GM08714 (cell line): ENCODE measurements at regions not wholly inside any gene's neighbourhood (a gene's known extent, or its start where the extent isn't known, plus 50 kb on each side); places are given as distances from the start of the nearest gene placed in this dataset.

Experiments used
- H3K4me3 ChIP-seq: fragments of 200-500 bp; sonication (Bioruptor generic); 2 replicates; pipeline ENCODE4 v1.5.1; 2014; ENCODE audit warnings: mild to moderate bottlenecking, low read length, inconsistent platforms
- ZNF274 ChIP-seq: IDR thresholded peaks from 2 replicates; pipeline ENCODE4 v1.6.1; 2012; ENCODE audit warnings: mild to moderate bottlenecking, low read depth, low read length

GRCh38 chr2:59314031-59314766 is 1073.1 kb upstream of the FANCL start:
- no peak overlapping the region for H3K4me3 ChIP-seq
- no peak for TF ChIP-seq ZNF274

GRCh38 chr2:59312967-59313940 is 1072.1 kb upstream of the FANCL start:
- no peak overlapping the region for H3K4me3 ChIP-seq
- TF ChIP-seq ZNF274, result no peak

GRCh38 chr2:59312029-59312428 is 1070.9 kb upstream of the FANCL start:
- no peak overlapping the region for H3K4me3 ChIP-seq
- no peak for TF ChIP-seq ZNF274

DNA sequence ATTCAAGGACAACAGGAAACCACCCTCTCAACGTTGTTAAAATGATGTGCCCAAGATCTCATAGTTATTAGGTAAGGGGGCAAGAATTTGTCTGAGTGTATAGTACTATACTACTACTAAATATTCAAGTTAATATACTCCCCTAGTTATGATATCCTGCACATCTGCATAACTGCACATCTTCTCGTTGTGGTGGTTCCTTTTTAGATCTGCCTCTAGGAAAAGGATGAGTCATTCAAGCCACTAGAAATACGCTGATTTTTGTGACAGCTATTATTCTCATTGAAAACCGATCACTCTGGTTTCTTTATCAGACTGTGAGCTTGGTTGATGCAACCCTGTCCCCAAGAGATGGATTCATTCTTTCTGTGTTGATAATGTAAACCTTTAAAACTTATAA is 1067.0 kb upstream of the FANCL start:
- no peak overlapping the region for H3K4me3 ChIP-seq
- no peak for TF ChIP-seq ZNF274

- H3K4me3 ChIP-seq, result no peak overlapping the region
- TF ChIP-seq ZNF274, result no peak
Measured at GRCh38 chr2:59307196-59307595, 1066.1 kb upstream of the FANCL start.

DNA sequence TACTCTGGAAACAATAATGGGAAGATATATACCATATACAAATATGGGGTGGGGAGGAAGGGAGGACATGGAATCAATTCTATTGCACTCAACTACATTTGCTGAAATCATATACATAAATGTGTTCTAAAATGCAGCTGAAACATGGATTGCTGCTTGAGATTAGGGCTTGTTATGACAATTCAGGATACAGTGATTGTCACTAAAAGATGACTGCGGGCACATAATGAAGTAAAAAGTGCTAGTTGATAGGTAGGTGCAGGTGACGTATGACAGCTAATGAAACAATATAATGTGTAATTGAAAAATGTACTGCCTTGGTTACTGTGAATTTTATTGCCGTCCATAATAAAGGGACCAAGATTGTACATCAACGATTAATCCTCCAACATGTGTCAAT is 1062.1 kb upstream of the FANCL start:
- no peak for TF ChIP-seq ZNF274

DNA sequence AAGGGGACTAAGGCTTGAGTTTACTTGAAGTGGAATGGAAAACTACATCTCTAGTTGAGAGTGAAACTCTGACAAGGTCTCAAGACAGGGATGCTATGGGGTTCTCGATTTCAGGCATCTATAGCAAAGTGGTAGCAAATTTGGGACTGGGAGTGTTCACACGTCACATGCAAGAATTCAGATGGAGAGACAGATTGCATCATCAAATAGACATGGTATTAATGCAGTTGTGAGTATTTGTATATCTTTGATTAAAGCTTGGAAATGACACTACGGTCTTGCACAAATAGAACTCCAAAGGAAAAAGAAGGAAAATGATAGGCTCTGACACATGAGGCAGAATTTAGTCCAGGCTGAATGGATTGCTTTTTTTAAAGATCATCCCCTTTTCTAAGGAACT is 1061.6 kb upstream of the FANCL start:
- H3K4me3 ChIP-seq, result no peak overlapping the region
- no peak for TF ChIP-seq ZNF274

More for the DNA sequence above, 1062.1 kb upstream of the FANCL start:
- no peak overlapping the region for H3K4me3 ChIP-seq

- TF ChIP-seq ZNF274, result no peak
- H3K4me3 ChIP-seq, result no peak overlapping the region
Measured at GRCh38 chr2:59301466-59302402, 1060.6 kb upstream of the FANCL start.

- no peak overlapping the region for H3K4me3 ChIP-seq
- TF ChIP-seq ZNF274, result no peak
Measured at GRCh38 chr2:59297816-59298215, 1056.7 kb upstream of the FANCL start.

- no peak for TF ChIP-seq ZNF274
- no peak overlapping the region for H3K4me3 ChIP-seq
Measured at GRCh38 chr2:59296279-59296678, 1055.2 kb upstream of the FANCL start.

DNA sequence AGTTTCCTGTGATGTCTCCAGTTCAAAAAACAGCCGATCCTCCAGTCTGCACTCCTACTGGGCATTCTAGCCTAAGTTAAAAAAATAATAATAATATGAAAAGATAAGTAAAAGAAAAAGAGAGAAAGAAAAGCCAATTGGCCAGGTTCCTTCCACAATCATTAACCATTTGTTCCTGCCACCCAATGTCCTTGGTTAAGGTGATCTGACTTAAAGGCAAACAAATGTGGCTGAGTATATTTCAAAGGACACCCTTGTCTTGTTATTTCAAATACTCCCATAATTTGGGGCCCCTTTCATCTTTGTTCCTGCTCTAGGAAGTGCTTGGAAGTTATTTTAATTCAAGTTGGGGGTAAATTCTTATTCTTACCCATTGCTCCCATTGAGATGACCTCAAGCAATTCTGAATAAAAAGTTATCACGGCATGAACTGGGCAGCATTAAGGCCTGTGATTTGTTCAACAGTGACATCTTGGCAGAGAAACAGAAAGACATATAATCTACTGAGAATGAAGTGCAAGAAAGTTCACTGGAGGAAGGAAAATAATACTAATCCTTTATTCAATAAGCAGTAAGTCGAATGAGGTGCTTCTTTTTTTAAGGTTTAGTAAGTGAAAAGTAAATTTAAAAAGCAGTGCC is 1054.5 kb upstream of the FANCL start:
- no peak overlapping the region for H3K4me3 ChIP-seq
- TF ChIP-seq ZNF274, result no peak

DNA sequence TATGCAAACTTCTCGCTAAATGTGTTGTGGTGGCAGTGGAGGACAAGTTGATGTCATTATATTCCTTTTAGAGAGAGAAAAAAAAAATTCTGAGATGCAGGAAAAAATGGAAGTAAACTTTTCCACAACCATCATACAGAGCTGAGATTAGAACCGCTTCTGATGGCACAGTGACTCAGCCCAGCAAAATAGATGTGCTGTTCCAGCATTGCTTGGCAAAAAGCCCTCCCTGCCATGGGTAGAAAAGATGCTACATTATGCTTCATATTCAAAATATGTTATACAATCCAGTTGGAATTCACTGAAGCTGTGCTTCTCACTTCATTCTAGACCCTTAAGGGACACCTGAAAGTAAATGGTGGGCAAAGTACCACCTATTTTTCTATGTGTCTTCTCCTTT is 1047.6 kb upstream of the FANCL start:
- H3K4me3 ChIP-seq, result no peak overlapping the region
- no peak for TF ChIP-seq ZNF274

- no peak for TF ChIP-seq ZNF274
- no peak overlapping the region for H3K4me3 ChIP-seq
Measured at GRCh38 chr2:59282374-59283057, 1041.4 kb upstream of the FANCL start.
